Stimulated activated CD8-positive, alpha-beta memory T cell treated with anti-CD3 and anti-CD28 coated beads, Interleukin-7, amount 100 ng/mL, for 1 hour (primary cell): ENCODE measurements at regions not wholly inside any gene's neighbourhood (a gene's known extent, or its start where the extent isn't known, plus 50 kb on each side); places are given as distances from the start of the nearest gene placed in this dataset.

Source experiments
- DNase-seq, 2 donors: peaks; one replicate each; pipeline ENCODE4 v3.0.0-alpha.2; 2020; ENCODE audit warnings: low read depth in 2 of 2

DNA sequence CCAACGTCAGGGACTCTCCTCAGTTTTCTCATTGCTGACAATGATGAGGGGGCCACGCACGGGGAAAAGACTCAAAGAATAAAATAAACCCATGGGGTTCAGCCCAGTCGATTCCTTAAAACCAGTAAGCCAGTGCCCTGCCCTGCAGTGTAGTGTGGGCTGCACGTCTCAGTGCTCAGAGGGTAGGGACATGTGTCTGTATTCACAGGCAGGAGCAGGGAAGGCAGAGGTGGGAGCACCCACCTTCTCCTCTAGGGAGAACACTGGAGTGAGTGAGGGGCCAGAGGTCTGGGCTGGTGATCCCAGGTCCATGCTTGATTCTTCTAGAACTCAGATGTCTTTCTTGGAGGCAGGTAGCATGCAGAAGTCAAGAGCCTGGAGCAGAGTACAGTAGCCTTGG, 303.6 kb downstream of the MATN1 start:
- no peak for DNase-seq

DNA sequence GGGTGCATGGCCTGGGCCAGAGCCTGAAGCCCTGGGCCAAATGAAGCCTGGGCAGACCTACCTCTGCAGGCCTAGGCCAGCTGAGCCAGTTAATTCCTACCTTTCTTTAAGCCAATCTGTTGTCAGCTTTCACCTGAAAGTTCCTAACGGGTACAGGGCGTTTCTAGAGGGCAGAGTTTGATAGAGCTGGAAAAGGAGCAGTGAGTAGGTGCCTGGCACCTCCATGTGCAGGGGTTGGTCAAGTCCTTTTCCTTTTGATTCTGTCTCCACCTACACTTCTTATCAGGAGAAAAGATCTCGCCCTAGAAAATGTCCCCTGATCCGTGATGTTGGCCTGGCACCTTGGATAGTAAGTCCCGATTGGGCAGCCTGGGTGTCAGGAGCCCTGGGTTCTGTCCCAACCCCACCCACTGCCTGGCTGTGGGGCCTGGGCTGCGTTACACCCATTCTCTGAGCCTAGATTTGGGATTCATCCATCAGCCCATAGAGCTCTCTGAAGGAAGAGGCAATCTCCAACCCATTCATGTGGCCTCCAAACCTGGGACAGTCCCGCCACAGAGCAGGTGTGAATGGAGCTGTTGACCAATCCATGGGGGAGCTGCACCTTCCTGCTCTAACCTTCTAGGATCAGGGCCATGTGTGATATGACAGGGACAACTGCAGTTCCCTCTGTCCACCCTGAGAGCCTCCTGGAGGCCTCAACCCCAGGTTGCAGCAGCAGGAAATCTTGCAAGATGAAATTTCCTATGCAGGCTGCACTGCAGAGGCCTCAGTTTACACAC, 304.3 kb downstream of the MATN1 start:
- no peak for DNase-seq

DNA sequence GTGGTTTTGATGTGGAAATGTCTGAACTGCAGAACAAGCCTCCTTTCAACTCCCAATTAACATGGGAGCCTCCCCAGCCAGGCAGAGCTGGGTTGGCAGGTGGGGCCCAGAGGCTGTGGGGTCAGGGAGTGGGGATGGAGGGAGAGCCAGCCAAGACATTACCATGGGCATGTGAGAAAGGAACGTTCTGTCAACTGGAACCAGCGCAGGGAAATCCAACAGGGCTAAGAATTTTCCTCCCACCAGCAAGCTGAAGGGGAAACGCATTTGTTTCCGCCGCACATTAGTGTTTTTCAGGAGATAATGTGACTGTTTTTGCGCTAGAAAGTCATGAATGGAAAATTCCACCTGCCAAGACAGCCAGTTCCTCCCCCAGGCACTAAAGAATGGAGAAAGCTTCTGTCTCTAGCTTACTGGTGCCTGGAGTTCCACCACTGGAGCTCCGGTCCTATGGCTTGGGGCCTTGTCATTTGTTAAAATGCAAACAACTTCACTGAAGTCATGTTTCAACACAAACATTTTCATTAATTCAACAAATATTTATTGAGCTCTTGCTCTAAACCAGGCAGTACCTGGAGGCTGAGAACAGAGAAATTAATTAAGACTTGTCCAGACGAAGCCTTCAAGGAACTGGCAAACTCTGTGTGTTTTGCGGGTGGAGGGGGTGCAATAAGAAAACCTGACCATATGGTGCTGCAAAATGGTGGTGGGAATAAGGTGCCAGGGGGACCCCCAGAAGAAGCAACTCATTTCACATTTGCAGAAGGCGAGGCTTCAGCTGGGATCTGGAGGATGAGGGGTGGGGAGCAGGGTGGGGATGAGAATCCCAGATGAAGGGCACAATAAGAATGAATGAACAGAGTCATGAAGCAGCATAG, 305.1 kb downstream of the MATN1 start:
- DNase-seq, result no peak

DNA sequence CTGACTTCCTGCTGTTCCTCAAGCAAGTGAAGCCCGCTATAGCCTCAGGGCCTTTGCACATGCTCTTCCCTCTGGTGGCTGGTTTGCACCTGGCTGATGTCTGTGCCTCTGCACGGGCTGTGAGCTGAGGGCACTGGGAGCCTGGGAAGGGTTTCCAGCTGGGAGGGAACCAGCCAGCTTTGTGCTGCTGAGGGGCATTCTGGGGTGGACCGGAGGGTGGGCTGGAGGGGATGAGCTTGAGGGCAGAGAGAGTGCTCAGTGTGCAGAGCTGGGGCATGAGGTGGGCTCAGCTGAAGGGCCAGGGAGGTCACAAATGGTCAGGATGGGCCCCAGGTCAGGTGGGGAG, 305.7 kb downstream of the MATN1 start:
- no peak for DNase-seq

DNA sequence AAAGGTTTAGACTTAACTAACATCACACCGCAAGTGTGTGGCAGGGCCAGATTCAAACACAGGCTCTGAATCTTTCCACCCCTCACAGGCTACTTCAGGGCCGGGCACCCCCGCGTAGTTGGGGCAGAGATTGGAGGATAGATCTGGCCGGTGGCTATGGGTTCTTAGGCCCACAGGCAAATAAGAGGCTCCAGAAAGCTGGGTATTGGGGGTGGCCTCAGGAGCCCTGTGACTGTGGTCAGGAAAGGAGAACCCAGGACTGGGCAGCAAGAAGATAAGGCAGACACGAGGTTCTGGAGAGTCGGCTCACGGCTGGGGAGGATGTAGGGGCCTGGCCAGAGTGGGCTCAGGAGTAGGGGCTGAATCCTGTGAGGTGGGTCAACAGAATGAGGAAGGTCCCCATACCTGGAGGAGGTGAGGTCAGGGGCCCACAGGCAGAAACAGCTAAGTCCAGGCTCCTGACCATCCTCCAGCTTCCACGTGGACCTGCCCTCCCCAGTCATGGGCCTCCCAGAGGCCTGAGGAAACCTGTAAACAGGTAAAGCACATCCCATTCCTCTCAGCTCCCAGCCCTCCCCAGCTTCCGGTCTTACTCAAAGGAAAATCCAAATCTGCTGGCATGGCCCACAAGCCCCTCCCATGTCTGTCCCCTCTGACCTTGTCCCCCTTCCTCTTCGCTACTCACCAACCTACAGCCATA, 306.2 kb downstream of the MATN1 start:
- no peak for DNase-seq

DNA sequence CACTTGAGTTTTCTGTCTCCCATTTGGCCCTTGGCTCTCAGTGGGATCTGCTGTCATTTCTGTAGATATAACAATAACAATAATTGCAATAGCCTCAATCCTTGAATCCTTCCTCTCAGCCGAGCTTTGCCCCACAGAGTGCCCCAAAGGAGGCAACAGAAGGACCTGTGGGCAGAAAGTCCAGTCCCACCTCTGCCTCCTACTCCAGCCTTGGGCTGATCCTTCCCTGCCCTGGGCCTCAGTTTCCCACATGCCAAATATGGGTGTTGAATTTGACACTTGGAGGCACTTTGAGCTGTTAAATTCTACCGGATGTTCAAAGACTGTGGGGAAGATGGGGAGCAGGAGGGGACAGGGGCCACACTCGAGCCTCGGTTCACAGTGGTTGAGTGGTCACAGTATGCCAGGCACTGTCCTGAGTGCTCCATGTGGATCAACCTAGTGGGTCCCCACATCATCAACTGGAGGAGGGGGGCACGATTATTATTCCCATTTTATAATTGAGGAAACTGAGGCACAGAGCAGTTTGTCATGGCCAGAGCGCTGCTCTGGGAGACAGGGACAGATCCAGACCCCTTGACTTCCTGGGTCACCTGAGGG, 307.1 kb downstream of the MATN1 start:
- DNase-seq, result no peak

DNA sequence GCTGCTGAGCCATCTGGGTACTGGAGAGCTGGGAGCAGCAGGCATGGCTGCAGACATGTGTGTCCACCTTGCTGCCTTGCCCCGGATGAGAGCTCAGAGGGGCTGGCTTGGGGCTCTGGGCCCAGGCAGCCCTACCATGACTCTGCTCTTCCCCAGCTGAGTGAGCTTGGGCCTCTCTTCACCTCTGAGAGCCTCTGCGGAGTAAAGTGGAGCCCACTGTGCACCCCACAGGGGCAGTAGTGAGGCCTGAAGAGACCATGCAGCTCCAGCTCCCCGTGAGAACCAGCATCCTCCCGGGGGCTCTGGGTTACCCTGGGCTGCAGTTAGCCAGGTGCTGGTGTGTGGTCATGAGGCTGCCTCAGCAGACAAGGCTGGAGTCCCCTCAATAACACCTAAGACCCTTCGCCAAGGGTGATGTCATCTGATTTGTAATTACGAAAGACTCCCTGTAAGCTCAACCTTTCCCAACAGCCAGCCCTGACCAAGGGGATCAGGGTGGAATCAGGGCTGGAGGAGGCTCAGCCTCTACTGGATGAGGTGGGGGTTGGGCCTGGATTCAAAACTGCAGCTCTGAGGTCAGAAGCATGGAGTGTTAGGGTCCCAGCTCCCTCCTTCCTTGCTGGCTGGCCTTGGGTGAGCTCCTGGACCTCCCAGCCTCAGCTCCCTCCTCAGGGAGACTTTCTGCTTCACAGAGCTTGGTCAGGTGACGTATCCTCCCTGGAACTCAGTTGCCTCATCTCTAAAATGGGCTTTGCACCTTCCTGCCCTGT, 308.0 kb downstream of the MATN1 start:
- no peak for DNase-seq

DNA sequence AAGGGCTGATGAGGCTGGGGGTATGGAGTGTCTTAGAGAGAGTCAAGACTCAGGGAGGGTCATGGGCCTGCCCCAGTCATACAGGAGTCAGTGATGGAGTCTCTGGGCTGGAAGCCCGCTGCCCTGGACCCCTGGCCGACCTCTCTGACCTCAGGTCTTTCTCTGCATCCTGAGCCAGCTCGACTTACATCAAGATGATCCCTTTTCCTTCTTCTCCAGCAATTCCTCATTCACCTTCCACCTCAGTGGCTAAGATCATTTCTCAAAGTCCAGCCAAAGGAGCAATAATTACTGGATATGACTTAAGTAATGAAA, 308.6 kb downstream of the MATN1 start:
- DNase-seq, result no peak

DNA sequence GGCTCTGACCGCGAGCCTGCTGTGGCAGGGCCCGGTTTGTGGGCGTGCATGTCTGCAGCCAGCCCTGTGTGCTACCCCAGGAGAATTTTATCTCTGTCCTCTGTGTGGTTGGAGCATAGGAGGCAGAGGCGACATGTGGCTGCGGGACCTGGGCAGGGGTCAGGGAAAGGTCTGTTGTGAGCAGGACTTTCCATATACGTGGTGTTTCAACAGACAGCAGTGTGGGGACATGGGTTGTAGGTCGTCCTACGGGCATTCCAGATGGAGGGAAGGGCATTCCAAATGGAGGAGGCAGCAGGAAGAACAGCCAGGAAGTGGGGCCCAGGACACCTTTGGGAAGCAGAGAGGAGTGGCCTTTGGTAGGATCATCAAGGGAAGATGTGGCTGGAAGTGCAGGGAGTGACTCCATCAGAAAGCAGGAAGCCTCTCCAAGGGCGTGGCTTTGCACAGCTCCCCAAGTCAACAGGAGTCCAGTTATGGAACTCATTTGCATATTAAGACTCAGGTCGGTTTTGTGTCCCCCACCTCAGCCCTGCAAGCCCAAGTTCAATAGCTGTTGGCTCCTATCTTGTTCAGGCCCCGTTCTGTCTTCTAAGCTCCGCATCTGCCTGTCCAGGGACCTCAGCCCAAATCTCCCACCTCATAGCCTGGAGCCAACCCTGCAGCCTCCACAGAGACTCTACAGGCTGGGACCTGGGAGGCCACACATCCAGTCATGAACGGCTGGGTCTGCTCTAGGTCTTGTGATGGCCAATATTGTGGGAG, 309.1 kb downstream of the MATN1 start:
- no peak for DNase-seq

DNA sequence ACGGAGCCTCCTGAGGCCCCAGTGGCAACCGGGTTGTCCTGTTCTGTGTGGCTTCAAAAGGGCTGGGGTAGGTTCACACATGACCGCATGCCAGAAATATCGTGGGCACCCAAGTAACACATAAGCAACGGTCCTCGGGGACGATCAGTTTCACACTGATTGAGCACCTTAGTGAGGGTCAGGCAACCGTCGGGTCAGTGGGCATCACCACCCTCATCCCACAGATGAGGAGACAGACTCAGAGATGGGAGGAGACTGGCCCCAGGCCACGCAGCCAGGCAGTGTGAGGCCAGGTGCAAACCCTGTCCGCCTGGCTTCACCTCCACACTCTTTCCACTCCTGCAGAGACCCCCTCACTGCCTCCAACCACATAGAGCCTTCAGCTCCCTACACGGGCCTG, 309.8 kb downstream of the MATN1 start:
- DNase-seq, result no peak

DNA sequence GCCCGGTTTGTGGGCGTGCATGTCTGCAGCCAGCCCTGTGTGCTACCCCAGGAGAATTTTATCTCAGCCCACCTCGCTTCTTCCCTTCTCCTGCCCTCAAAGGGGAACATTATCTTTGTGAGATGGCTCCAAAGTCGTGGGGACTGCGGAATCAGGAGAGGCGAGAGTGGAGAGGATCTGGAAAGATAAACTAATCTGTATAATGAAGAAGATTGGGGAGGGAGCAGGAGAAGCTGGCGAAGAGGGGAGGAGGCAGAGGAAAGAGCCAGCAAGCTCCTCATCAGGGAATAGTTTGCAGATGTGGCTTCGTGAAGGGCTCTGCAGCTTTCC, 310.3 kb downstream of the MATN1 start:
- no peak for DNase-seq

DNA sequence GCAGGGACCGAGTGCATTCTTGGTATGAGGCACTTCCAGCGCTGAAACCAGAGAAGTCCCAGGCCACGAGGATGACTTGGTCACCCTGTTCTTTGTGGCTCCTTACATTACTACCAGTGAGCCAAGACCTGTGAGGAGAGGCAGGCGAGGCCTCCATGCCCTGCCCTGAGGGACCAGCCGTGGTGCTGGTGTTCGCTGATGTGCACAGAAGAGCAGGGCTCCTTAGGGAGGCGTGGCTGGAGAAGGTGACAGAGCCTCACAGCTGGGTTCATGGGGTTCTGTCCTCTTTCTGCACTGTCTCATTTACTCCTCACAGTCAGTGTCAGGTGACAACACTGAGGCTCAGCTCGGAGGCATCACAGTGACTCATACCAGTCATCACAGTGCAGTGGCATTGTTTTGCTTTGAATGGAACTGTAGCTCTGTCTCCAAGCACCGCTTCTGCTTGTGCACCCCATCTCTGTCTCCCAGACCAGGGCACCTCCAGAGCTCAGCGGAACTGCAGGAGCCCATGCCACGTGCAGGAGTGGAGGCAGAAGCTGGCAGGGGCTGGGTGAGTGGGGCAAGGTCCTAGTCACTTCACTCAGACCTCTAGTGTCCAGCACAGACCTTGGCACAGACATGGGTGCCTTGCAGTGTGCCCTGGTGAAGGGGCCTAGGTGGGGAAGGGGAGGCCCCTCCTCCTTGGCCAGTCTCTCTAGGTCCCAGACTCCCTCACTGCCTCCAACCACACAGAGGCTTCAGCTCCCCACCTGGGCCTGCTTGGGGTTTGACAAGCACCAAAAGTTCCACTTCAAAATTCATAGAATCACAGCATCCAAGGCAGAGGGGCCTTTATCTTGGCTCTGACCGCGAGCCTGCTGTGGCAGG, 310.9 kb downstream of the MATN1 start:
- no peak for DNase-seq

DNA sequence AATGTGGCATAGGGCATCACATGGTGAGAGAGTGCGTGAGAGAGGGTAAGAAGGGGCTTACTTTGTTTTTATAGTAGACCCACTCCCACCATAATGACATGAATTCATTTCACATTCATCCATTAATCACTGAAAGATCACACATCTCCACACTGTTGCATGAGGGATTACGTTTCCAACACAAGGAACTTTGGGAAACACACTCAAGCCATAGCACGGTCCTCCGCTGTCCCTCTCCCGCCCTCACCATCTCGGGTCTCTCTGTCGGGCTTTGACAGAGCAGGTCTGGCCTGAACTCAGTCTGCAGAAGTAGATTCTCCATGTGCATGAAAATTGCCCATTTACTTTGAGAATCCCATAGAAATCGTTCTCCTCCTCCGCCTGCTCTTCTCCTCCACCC, 312.2 kb downstream of the MATN1 start:
- no peak for DNase-seq

DNA sequence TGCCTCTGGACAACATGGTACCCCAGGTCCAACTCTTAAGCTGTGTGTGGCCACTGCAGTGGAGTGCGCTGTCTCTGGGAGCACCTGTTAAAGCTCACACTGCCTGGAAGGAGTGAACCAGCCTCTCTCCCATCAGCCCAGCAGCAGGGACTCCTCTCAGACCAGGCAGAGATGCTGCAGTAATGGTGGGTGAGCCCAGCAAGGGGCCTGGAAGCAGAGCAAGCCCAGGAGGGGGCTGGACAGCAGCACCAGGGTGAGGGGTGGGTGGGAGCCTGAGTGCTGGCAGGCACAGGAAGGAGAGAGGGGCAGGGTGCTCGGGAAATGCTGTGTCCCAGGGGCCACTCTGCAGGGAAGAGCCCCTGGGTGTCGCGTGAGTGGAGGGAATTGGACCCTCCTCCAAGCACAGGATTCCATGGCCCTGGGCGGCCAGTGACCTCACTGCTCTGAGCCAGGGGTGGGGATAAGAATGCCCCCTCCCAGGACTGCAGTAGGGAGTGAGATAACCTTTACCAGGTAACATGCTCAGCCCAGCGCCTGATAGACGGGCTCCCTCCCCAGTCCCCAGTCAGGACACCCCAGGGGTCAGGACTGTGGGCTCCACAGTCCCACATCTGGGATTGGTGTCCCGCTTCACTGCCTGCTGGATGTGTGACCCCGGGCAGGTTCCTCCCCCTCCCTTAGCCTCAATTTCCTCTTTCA, 313.1 kb downstream of the MATN1 start:
- DNase-seq, result no peak

DNA sequence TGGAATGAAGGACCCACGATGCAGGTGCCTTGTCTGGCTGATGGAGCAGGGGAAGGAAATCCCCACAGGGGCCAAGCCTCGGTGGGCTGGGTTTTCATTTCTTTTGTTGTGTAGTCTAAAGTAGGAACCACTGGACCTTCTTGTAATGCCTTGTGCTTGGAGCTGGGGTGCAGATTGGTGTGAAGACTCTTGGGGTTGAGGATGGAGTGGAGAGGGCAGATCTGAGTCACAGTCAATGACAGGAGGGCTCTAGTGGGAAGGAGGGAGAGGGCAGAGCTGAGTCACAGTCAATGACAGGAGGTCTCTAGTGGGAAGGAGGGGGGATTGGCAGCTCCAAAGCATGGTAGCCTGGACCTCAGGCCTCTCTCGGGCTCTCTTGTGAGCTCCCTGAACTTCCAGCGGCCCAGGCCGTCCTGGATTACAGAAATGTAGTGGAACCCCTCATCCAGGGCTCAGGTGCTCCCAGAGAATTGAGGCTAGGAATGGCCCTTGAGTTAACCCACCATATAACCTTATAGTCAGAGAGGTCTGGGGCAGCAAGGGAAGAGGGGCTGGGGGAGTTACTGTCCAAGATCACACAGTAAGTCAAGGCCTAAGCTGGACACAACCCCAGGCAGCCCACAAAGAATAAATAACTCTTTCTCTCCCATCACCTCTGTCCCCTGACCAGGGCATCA, 313.8 kb downstream of the MATN1 start:
- DNase-seq, result no peak

DNA sequence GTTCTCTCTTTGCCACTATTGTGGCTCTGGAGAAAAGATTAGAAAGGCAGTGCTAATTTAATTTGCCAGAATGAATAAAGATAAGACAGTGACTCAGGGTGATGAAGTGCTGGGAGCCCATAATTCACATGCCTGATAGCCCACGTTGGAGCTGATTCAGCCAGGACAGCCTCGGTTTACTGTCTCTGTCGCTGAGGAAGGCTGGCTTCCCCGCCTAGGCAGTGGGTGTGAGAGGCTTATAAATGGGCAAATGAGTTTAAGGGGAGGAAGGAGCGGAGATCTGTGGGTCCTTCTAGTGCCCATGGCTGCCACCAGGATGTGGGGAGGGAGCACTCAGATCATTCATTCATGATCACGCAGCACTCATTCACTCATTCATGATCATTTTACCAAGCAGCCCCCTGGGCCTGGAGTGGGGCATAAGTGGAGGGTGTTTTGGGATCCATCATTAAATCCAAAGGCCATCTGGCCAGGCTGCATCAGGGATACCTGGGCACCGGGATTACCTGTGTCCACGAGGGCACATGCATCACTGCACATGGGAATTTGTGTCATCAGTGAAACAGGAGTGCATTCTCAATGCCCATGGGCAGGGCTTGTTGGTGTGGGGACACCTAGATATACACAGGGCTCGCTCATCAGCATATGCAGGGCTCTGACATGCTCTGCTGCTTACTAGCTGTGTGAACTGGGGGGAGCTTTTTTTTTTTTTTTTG, 315.4 kb downstream of the MATN1 start:
- DNase-seq, result no peak

DNA sequence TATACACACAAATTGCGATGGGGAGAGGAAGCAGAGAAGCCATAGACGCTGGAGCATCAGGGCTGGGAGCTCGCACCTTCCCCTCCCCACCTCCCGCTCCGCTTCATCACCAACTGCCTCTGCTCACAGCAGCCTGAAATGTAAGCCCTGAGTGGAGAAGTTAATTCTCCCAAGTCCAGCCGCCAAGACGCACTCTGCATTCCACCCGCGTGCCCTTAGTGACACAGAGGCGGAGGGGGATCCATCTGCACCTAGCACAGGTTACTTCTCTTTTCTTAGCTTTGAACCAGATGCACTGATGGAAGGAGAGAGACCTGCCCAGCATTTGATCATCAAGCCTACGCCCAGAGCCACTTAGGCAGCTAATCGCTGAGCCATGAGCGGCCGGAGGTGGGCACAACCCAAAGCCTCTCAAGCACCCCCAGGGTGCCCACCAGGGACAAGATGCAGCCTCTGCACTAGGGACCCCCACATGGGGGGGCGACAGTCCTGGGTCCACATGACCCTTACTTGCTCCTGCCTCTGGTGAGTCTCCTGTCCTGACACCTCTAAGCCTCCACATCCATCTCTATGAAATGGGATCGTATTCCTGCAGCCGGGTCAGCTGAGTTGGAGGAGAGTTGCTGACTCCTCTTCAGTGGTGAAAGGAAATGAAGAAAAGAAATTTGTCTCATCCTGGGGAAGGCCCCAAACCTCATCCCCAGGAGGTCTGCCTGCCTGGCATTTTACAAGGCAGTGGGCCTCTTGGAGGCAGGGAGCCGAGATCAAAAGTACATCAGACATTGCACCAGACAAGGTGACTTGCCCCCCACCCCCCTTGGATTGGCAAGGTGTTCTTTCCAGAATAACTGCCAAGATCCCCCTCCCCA, 316.2 kb downstream of the MATN1 start:
- no peak for DNase-seq
